ENCODE measurements at regions not wholly inside any gene's neighbourhood (a gene's known extent, or its start where the extent isn't known, plus 50 kb on each side); places are given as distances from the start of the nearest gene placed in this dataset.
"Not testable (repeated sequence)": the region's sequence is repeated elsewhere in the genome, so short reads cannot be mapped to it uniquely, and the experiment has no call there.

GRCh38 chr3:107193116-107193515 lies 184.1 kb upstream of the CCDC54 start:
- H3K4me3 ChIP-seq, result no peak overlapping the region
- no peaks in the 10 kb centered on the region for H3K36me3 ChIP-seq
- no peaks in the 10 kb centered on the region for H3K27me3 ChIP-seq
- DNase-seq (no peak), ATAC-seq (no peak)
- no peak for TF ChIP-seq CTCF (IDR thresholded peaks at IDR 0.05)
- no peaks in the 10 kb centered on the region for H3K9me3 ChIP-seq
- no peaks in the 10 kb centered on the region for H3K4me1 ChIP-seq
- H3K27ac ChIP-seq, result no peak overlapping the region
- intact Hi-C loops (cut with DNase I), result no loop called here

- H3K27ac ChIP-seq, result peak overlapping the region; percentile 17
- H3K36me3 ChIP-seq, result no peaks in the 10 kb centered on the region
- no peak for TF ChIP-seq CTCF (IDR thresholded peaks at IDR 0.05)
- no peaks in the 10 kb centered on the region for H3K9me3 ChIP-seq
- H3K27me3 ChIP-seq, result no peaks in the 10 kb centered on the region
- intact Hi-C loops (cut with DNase I), result no loop called here
- DNase-seq (no peak), ATAC-seq (peak; percentile 51)
- no peaks in the 10 kb centered on the region for H3K4me1 ChIP-seq
- peak overlapping the region; percentile 1 for H3K4me3 ChIP-seq
These were observed 178.6 kb upstream of the CCDC54 start for GRCh38 chr3:107198581-107199181.

GRCh38 chr3:107201146-107201545 lies 176.1 kb upstream of the CCDC54 start:
- DNase-seq (no peak), ATAC-seq (no peak)
- Histone ChIP-seq H3K36me3 (no peaks in the 10 kb centered on the region), H3K4me1 (no peaks in the 10 kb centered on the region), H3K27ac (no peak overlapping the region), H3K9me3 (no peaks in the 10 kb centered on the region), H3K27me3 (no peaks in the 10 kb centered on the region), H3K4me3 (no peak overlapping the region)
- intact Hi-C loops (cut with DNase I), result no loop called here
- TF ChIP-seq CTCF (IDR thresholded peaks at IDR 0.05), result no peak

DNA sequence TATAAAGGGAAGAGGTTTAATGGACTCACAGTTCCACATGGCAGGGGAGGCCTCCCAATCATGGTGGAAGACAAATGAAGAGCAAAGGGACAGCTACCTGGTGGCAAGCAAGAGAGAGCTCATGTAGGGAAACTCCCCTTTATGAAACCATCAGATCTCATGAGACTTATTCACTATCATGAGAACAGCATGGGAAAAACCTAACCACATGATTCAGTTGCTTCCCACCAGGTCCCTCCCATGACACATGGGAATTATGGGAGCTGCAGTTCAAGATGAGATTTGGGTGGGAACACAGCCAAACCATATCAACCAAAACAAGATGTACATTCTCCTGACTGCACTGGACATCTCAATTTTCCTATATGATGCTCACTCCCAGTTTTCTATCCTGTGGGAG lies 174.4 kb upstream of the CCDC54 start:
- H3K4me1 ChIP-seq; H3K27ac ChIP-seq; H3K27me3 ChIP-seq; H3K4me3 ChIP-seq; ATAC-seq; H3K9me3 ChIP-seq; intact Hi-C loops (cut with DNase I); H3K36me3 ChIP-seq; DNase-seq: not testable (repeated sequence)

GRCh38 chr3:107204121-107204520 lies 173.1 kb upstream of the CCDC54 start:
- Histone ChIP-seq H3K4me3 (no peak overlapping the region), H3K36me3 (no peaks in the 10 kb centered on the region), H3K4me1 (peaks cover 15% of the 10 kb centered on the region), H3K9me3 (no peaks in the 10 kb centered on the region), H3K27me3 (no peaks in the 10 kb centered on the region), H3K27ac (no peak overlapping the region)
- no peak for ATAC-seq
- no peak for DNase-seq
- intact Hi-C loops (cut with DNase I), result no loop called here
- TF ChIP-seq CTCF (IDR thresholded peaks at IDR 0.05), result no peak

- Histone ChIP-seq H3K9me3 (no peaks in the 10 kb centered on the region), H3K27me3 (no peaks in the 10 kb centered on the region), H3K4me3 (no peak overlapping the region), H3K4me1 (peaks cover 15% of the 10 kb centered on the region), H3K27ac (no peak overlapping the region), H3K36me3 (no peaks in the 10 kb centered on the region)
- TF ChIP-seq CTCF (IDR thresholded peaks at IDR 0.05), result no peak
- no peak for DNase-seq
- intact Hi-C loops (cut with DNase I), result no loop called here
- no peak for ATAC-seq
These were observed 171.9 kb upstream of the CCDC54 start for GRCh38 chr3:107205358-107205757.
